NT2/D1 (cell line): ENCODE measurements at regions not wholly inside any gene's neighbourhood (a gene's known extent, or its start where the extent isn't known, plus 50 kb on each side); places are given as distances from the start of the nearest gene placed in this dataset.
A peak's percentile ranks its signal among the peaks of the same experiment; 100 is the strongest.

Experiments used
- DNase-seq: peaks from one replicate; pipeline ENCODE4 v3.0.0-alpha.2; 2011; ENCODE audit warnings: low read depth, low spot score
- H3K27me3 ChIP-seq: 2 replicates; pipeline ENCODE4 v1.6.0; 2011; ENCODE audit warnings: mild to moderate bottlenecking; ENCODE audit not compliant: insufficient read length, insufficient read depth
- H3K36me3 ChIP-seq: 2 replicates; pipeline ENCODE4 v1.6.1; 2011; ENCODE audit warnings: mild to moderate bottlenecking, low read length, mixed read lengths; ENCODE audit not compliant: insufficient read depth, insufficient read length
- H3K4me1 ChIP-seq: 2 replicates; pipeline ENCODE4 v1.5.1; 2011; ENCODE audit not compliant: insufficient read depth, insufficient read length
- H3K4me3 ChIP-seq: 2 replicates; pipeline ENCODE4 v1.5.1; 2011; ENCODE audit warnings: low read depth; ENCODE audit not compliant: insufficient read length
- H3K9ac ChIP-seq: 2 replicates; pipeline ENCODE4 v1.6.0; 2011; ENCODE audit warnings: low read depth; ENCODE audit not compliant: insufficient read length
- H3K9me3 ChIP-seq: 2 replicates; pipeline ENCODE4 v1.5.1; 2011; ENCODE audit warnings: mild to moderate bottlenecking, low read length; ENCODE audit not compliant: insufficient read depth
- SUZ12 ChIP-seq: IDR thresholded peaks from 2 replicates; pipeline ENCODE4 v1.6.1; 2011; ENCODE audit not compliant: insufficient read length, insufficient read depth; ENCODE audit errors: extremely low read depth
- YY1 ChIP-seq: IDR thresholded peaks from 2 replicates; pipeline ENCODE4 v1.6.1; 2011; ENCODE audit not compliant: insufficient read length, insufficient read depth
- ZNF274 ChIP-seq: IDR thresholded peaks from 2 replicates; pipeline ENCODE4 v1.6.1; 2011; ENCODE audit warnings: mild to moderate bottlenecking, low read depth, low read length

DNA sequence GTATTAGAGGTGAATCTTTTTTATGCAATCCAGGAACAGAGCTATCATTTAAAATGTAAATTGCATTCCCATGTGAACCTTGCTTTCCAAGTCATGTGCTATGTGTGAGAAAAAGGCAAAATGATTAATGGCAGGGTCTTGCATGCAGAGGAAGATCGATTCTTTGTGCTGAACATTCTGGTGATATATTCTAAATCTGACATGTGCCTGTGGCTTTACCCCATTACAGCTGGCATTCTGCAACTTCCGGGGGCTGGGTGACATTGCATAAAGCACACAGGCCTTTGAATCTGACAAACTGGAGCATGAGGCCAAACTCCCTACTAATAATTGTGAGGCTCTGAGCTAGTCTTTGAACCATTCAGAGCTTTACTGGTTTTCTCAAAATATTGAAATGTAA, 1449.7 kb downstream of the CDH8 start:
- H3K9ac ChIP-seq, result no peak overlapping the region
- DNase-seq, result no peak
- TF ChIP-seq ZNF274 (no peak), SUZ12 (no peak), YY1 (no peak)
- H3K27me3 ChIP-seq, result no peaks in the 10 kb centered on the region
- no peak overlapping the region for H3K4me3 ChIP-seq
- H3K4me1 ChIP-seq, result no peaks in the 10 kb centered on the region
- no peaks in the 10 kb centered on the region for H3K9me3 ChIP-seq
- no peaks in the 10 kb centered on the region for H3K36me3 ChIP-seq

DNA sequence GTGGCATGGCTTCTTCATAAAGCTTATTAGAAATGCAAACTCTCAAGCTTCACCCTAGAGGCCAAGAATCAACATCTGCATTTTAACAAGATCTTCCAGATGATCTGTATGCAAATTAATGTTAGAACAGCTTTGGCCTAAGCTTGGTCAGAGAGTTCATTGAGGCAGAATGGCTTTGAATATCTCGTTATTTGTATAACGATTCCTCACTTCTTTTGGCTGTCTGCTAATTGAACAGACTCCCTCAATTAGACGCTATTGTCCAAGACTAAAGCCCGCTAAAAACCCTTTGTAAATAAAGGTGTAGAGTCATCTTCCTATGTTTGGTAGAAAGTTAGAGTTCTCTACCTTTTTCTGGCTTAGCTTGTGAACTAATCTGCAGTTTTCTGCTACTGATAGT, 1453.7 kb downstream of the CDH8 start:
- TF ChIP-seq SUZ12 (no peak), YY1 (no peak), ZNF274 (no peak)
- Histone ChIP-seq H3K9ac (no peak overlapping the region), H3K9me3 (no peaks in the 10 kb centered on the region)

DNA sequence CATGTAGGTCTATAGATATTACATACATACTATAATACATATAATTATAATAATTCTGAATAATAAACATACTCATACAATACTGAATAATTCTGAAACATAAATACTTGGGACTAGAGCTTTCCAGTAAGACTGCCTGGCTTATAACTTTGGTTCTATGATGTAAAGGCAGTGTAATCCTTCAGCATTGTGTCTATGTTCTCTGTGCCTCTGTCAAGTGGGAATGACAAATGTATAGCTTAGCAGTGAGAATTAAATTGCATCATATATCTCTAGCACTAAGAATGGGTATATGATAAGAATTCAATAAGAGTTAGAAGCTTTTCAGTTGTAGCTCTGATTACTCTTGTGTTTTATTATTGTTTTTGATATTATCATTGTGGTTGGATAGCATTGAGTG, 1469.3 kb downstream of the CDH8 start:
- Histone ChIP-seq H3K9me3 (no peaks in the 10 kb centered on the region), H3K36me3 (no peaks in the 10 kb centered on the region), H3K4me3 (no peak overlapping the region), H3K9ac (no peak overlapping the region), H3K4me1 (no peaks in the 10 kb centered on the region), H3K27me3 (no peaks in the 10 kb centered on the region)
- no peak for TF ChIP-seq ZNF274
- no peak for TF ChIP-seq YY1
- TF ChIP-seq SUZ12, result no peak
- no peak for DNase-seq

More for the DNA sequence above, 1453.7 kb downstream of the CDH8 start:
- Histone ChIP-seq H3K36me3 (no peaks in the 10 kb centered on the region), H3K4me1 (no peaks in the 10 kb centered on the region), H3K4me3 (no peak overlapping the region), H3K27me3 (no peaks in the 10 kb centered on the region)
- no peak for DNase-seq

DNA sequence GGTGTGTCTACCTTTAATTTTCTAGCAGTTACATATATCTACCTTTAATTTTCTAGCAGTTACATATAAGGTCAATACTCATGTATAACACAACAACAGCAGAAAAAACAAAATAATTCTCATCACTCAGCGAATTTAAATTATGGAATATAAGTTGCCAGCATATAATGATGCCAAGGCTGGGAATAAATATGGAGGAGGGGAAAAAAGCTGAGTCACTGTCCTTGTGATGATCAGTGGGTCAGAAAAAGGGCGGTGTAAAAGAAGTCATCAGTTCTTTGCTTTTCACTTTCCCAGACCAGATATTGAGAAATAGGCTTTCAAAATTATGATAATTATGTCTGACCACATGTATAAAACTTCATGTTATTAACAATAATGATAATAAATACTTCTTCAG, 1471.7 kb downstream of the CDH8 start:
- DNase-seq, result no peak
- H3K36me3 ChIP-seq, result no peaks in the 10 kb centered on the region
- H3K4me1 ChIP-seq, result no peaks in the 10 kb centered on the region
- no peaks in the 10 kb centered on the region for H3K9me3 ChIP-seq
- H3K4me3 ChIP-seq, result no peak overlapping the region
- TF ChIP-seq YY1, result no peak
- no peak for TF ChIP-seq ZNF274
- no peak for TF ChIP-seq SUZ12
- H3K9ac ChIP-seq, result no peak overlapping the region
- H3K27me3 ChIP-seq, result no peaks in the 10 kb centered on the region

DNA sequence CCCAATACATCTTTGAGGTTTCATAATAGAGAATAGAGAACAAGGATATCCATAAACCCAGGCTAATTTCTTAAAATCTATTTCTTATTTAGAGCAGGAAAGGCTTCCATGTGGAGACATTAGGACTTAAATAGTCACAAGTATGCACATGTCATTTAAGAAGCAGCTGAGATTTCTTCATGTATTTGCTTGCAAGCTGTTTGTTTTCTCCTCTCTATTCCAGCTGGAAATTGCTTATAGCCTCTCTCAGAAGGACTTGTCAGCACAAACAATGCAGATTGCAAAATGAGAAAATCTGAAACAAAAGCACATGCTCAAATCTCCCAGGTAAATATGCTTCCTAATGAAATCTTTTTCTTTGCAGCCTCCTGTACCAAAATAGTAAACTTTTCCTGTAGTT, 1473.1 kb downstream of the CDH8 start:
- Histone ChIP-seq H3K9ac (no peak overlapping the region), H3K9me3 (no peaks in the 10 kb centered on the region), H3K4me1 (no peaks in the 10 kb centered on the region), H3K27me3 (no peaks in the 10 kb centered on the region), H3K36me3 (no peaks in the 10 kb centered on the region), H3K4me3 (no peak overlapping the region)
- DNase-seq, result no peak
- TF ChIP-seq SUZ12 (no peak), ZNF274 (no peak), YY1 (no peak)

DNA sequence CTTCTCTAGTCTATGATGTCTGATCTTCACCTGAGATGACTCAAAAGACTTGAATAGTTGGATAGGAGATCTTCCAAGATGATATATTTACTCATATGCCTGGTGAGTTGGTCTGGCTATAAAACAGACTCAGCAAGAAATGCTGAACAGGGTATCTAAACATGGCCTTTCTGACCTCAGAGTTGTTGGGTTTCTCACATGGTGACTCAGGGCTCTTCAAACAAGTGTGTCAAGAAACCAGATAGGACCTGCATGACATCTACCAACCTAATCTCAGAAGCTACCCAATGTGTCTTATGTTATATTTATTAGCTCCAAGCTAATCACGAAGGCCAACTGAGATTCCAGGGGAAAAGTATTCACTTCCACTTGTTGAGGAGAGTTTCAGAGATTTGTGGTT, 1477.3 kb downstream of the CDH8 start:
- H3K4me1 ChIP-seq, result no peaks in the 10 kb centered on the region
- DNase-seq, result no peak
- H3K36me3 ChIP-seq, result no peaks in the 10 kb centered on the region
- H3K27me3 ChIP-seq, result no peaks in the 10 kb centered on the region
- H3K9ac ChIP-seq, result no peak overlapping the region
- H3K4me3 ChIP-seq, result no peak overlapping the region
- TF ChIP-seq SUZ12 (no peak), YY1 (no peak)
- no peaks in the 10 kb centered on the region for H3K9me3 ChIP-seq

DNA sequence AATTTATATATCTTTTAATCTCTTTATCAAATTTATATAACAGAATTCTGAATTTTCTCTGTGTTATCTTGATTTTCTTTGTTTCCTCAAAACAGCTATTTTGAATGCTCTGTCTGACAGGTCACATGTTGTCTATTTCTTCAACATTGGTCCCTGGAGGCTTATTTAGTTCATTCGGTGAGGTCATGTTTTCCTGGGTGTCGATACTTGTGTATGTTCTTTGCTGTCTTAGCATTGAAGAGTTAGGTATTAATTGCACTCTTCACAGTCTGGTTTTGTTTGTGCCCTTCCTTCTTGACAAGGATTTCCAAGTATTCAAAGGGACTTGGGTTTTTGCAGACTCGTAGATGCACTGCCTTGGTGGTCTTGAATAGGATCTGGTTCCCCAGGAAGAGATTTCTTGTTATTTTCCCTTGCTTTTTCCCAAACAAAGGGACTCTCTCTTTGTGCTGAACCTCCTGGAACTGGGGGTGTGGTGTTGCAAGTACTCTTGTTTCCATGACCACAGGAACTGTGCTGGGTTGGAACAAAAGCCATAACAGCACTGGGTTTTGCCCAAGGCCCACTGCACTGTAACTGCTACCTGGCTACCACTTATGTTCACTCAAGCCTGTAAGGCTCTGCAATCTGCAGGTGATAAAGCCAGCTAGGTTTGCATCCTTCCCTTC, 1483.0 kb downstream of the CDH8 start:
- H3K9me3 ChIP-seq, result no peaks in the 10 kb centered on the region
- no peaks in the 10 kb centered on the region for H3K36me3 ChIP-seq
- no peaks in the 10 kb centered on the region for H3K4me1 ChIP-seq
- H3K9ac ChIP-seq, result no peak overlapping the region
- no peak for TF ChIP-seq SUZ12
- no peak for TF ChIP-seq ZNF274
- no peak for TF ChIP-seq YY1
- DNase-seq, result peak; percentile 33
- H3K4me3 ChIP-seq, result no peak overlapping the region
- H3K27me3 ChIP-seq, result no peaks in the 10 kb centered on the region

DNA sequence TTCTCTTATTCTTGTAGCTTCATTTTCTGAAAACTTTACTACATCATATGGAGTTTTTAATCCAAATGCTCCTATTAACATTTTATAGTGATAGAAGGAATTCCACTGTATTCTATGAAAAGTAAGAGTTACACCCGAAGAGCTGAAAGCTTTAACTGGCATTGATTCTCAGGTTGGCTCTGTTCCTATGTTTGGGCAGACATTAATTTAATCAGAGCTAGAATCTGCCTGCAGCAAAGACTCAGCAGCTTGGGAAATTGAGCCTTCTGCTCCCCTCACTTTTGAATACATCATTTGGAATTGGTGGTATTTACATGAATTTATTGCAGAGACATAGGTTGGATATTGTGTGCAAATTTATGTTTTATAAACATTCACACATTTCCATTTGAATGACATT, 1494.7 kb downstream of the CDH8 start:
- TF ChIP-seq YY1, result no peak
- no peak for TF ChIP-seq ZNF274
- no peak for TF ChIP-seq SUZ12
- Histone ChIP-seq H3K4me1 (no peaks in the 10 kb centered on the region), H3K9me3 (no peaks in the 10 kb centered on the region; the same call in 1 of the 2 replicates), H3K9ac (no peak overlapping the region), H3K27me3 (no peaks in the 10 kb centered on the region), H3K36me3 (no peaks in the 10 kb centered on the region), H3K4me3 (no peak overlapping the region)
- no peak for DNase-seq
